Endothelial cell of umbilical vein (primary cell): ENCODE measurements at regions not wholly inside any gene's neighbourhood (a gene's known extent, or its start where the extent isn't known, plus 50 kb on each side); places are given as distances from the start of the nearest gene placed in this dataset.

Experiments used
- BruUV-seq: library from RNA; stranded (reverse); fragments of 400-500 nt; replicated peaks from 2 replicates; lab custom pipeline; 2021; lab: Mats Ljungman, UMichigan
- CTCF ChIA-PET: fragments of 300-600, 350-600 bp; sonication (Branson Sonifier 250); formaldehyde crosslinking; loops from one replicate; lab custom pipeline; 2021; ENCODE audit warnings: antibody characterized with exemption, inconsistent platforms; lab: Charles Lee
- POLR2A ChIA-PET: fragments of 300-600, 350-600 bp; sonication (Branson Sonifier 250); formaldehyde crosslinking; loops from one replicate; lab custom pipeline; 2021; ENCODE audit warnings: antibody characterized with exemption, inconsistent platforms; lab: Charles Lee
- DNase-seq: peaks from one replicate; pipeline ENCODE4 v3.0.0-alpha.2; 2011; ENCODE audit warnings: low read depth, low spot score
- FAIRE-seq: peaks from 2 replicates; lab custom pipeline; 2011; peaks lifted over from hg19 to GRCh38; lab: Jason Lieb, UNC
- H2AFZ ChIP-seq: 2 replicates; pipeline ENCODE4 v1.6.0; 2012; ENCODE audit warnings: low read depth, low read length, control low read depth, inconsistent platforms
- H3K27ac ChIP-seq: 2 replicates; pipeline ENCODE4 v1.5.1; 2011; ENCODE audit warnings: low read depth, mild to moderate bottlenecking, control low read depth, low read length, moderate library complexity; ENCODE audit not compliant: insufficient read depth
- H3K27me3 ChIP-seq, 2 experiments: 2 replicates each; pipeline versions ENCODE4 v1.6.0 to v1.6.1; 2011; ENCODE audit warnings: low read length in 2 of 2, mixed read lengths in 1 of 2; ENCODE audit not compliant: control insufficient read depth in 2 of 2, insufficient read depth in 2 of 2
- H3K36me3 ChIP-seq, 2 experiments: 2 replicates in 1 of 2; 3 replicates in 1 of 2; pipeline ENCODE4 v1.5.1; 2011; ENCODE audit warnings: low read length in 2 of 2, mild to moderate bottlenecking in 1 of 2, moderate library complexity in 1 of 2; ENCODE audit not compliant: control insufficient read depth in 2 of 2, insufficient read depth in 2 of 2; ENCODE audit errors: extremely low read depth in 1 of 2
- H3K4me1 ChIP-seq: 3 replicates; pipeline ENCODE4 v1.5.1; 2011; ENCODE audit warnings: mild to moderate bottlenecking, low read length; ENCODE audit not compliant: control insufficient read depth, insufficient read depth; ENCODE audit errors: extremely low read depth
- H3K4me2 ChIP-seq: 2 replicates; pipeline ENCODE4 v1.6.1; 2011; ENCODE audit warnings: low read length, control low read depth, mixed read lengths; ENCODE audit not compliant: insufficient read depth
- H3K4me3 ChIP-seq, 3 experiments: fragments of 200-600 bp in 1 of 3; sonication (generic), shearing (Covaris generic) in 1 of 3; replicated peaks in 1 of 3; 2 replicates each; pipeline ENCODE4 v1.5.1; 2011 to 2016; ENCODE audit warnings: control low read depth in 3 of 3, low read length in 3 of 3, mild to moderate bottlenecking in 2 of 3, inconsistent platforms in 1 of 3, low read depth in 1 of 3, moderate library complexity in 1 of 3; ENCODE audit not compliant: insufficient read depth in 1 of 3
- H3K79me2 ChIP-seq: 2 replicates; pipeline ENCODE4 v1.6.0; 2012; ENCODE audit warnings: low read length, inconsistent platforms; ENCODE audit not compliant: control insufficient read depth, insufficient read depth
- H3K9ac ChIP-seq: replicated peaks from 2 replicates; pipeline ENCODE3; 2011; ENCODE audit warnings: low read length, control low read depth; ENCODE audit not compliant: insufficient read depth; ENCODE audit errors: extremely low read depth
- H3K9me1 ChIP-seq: replicated peaks from 3 replicates; pipeline ENCODE4 v1.6.0; 2011; ENCODE audit warnings: mild to moderate bottlenecking, low read length; ENCODE audit not compliant: control insufficient read depth, insufficient read depth; ENCODE audit errors: extremely low read depth
- H3K9me3 ChIP-seq: replicated peaks from 2 replicates; pipeline ENCODE4 v1.5.1; 2012; ENCODE audit warnings: low read length, inconsistent platforms; ENCODE audit not compliant: control insufficient read depth, insufficient read depth
- H4K20me1 ChIP-seq: replicated peaks from 2 replicates; pipeline ENCODE3; 2011; ENCODE audit warnings: mild to moderate bottlenecking, low read length; ENCODE audit not compliant: control insufficient read depth, insufficient read depth; ENCODE audit errors: extremely low read depth
- EZH2 ChIP-seq: IDR thresholded peaks from 2 replicates; pipeline ENCODE4 v1.6.1; 2012; ENCODE audit warnings: borderline replicate concordance, low read depth, mild to moderate bottlenecking, moderate library complexity, low read length, inconsistent platforms; ENCODE audit not compliant: severe bottlenecking
- FOS ChIP-seq: IDR thresholded peaks from 2 replicates; pipeline ENCODE4 v1.6.1; 2011; ENCODE audit warnings: mild to moderate bottlenecking, low read length, moderate library complexity, borderline replicate concordance; ENCODE audit not compliant: insufficient read depth
- GATA2 ChIP-seq: IDR thresholded peaks from 2 replicates; pipeline ENCODE4 v1.7.0; 2011; ENCODE audit warnings: low read depth, mild to moderate bottlenecking, moderate library complexity, mixed read lengths, low read length; ENCODE audit not compliant: insufficient read length, insufficient read depth
- JUN ChIP-seq: IDR thresholded peaks from 2 replicates; pipeline ENCODE4 v1.6.1; 2011; ENCODE audit warnings: borderline replicate concordance, low read depth; ENCODE audit not compliant: insufficient read length, insufficient read depth
- MYC ChIP-seq: IDR thresholded peaks from one replicate; pipeline ENCODE4 v1.6.1; 2011; ENCODE audit warnings: mild to moderate bottlenecking, low read depth, low read length
- POLR2A ChIP-seq: IDR thresholded peaks from 2 replicates; pipeline ENCODE4 v1.6.1; 2012; ENCODE audit warnings: low read depth, mild to moderate bottlenecking, control low read depth, low read length
- POLR2AphosphoS5 ChIP-seq: IDR thresholded peaks from 2 replicates; pipeline ENCODE4 v1.6.1; 2012; ENCODE audit warnings: low read depth, mild to moderate bottlenecking, control low read depth, low read length, moderate library complexity; ENCODE audit not compliant: insufficient read depth
- dilution Hi-C: fragments of 300-500 bp; cut with MboI; formaldehyde crosslinking; loops from one replicate; pipeline ENCODE4 v1.15.0; 2019; ENCODE audit warnings: low sequenced_read_pairs; ENCODE audit not compliant: extremely low pct_ligation_motif_present
- intact Hi-C: fragments of 100-400 bp; cut with micrococcal nuclease; formaldehyde crosslinking; loops from one replicate; pipeline ENCODE4 v1.10.0; 2022
- TF ChIP-seq, protein P1 (sequence below): IDR thresholded peaks from 2 replicates; pipeline ENCODE4 v1.6.1; 2011; ENCODE audit not compliant: insufficient read depth, insufficient read length
- TF ChIP-seq, protein P2 (sequence below), 2 donors: IDR thresholded peaks; 1 replicate in 1 of 2; 2 replicates in 1 of 2; pipeline ENCODE4 v1.5.1; 2011; ENCODE audit warnings: low read length in 2 of 2, mild to moderate bottlenecking in 2 of 2, moderate library complexity in 2 of 2, control low read depth in 1 of 2, inconsistent platforms in 1 of 2, low read depth in 1 of 2; ENCODE audit not compliant: insufficient read depth in 1 of 2; ENCODE audit errors: extremely low read depth in 1 of 2

DNA sequence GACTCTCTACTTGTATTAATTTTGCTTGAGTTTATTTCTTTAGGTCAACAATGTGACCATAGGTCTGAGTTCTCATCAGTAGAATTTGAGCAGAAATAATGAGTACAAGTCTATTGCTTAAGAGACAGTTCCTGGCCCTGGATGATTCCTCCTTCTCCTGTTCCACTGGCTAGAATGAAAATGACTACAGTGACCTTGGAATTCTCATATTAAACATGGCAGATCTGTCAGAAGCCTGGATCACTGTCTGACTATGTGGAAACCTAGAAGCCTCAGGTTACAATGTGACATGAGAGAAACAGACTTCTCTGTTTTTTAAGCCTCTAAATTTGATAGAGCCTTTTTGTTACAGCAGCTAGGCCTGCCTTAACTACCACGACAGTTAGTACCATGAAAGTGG, 82.9 kb upstream of the MED14 start:
- H3K9me3 ChIP-seq = no peaks in the 10 kb centered on the region
- CTCF ChIA-PET = no interaction called here
- no peaks in the 10 kb centered on the region for H3K36me3 ChIP-seq
- TF ChIP-seq, protein P1, sequence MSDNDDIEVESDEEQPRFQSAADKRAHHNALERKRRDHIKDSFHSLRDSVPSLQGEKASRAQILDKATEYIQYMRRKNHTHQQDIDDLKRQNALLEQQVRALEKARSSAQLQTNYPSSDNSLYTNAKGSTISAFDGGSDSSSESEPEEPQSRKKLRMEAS = no peak
- no peak for TF ChIP-seq GATA2
- TF ChIP-seq MYC = no peak
- TF ChIP-seq, protein P2, sequence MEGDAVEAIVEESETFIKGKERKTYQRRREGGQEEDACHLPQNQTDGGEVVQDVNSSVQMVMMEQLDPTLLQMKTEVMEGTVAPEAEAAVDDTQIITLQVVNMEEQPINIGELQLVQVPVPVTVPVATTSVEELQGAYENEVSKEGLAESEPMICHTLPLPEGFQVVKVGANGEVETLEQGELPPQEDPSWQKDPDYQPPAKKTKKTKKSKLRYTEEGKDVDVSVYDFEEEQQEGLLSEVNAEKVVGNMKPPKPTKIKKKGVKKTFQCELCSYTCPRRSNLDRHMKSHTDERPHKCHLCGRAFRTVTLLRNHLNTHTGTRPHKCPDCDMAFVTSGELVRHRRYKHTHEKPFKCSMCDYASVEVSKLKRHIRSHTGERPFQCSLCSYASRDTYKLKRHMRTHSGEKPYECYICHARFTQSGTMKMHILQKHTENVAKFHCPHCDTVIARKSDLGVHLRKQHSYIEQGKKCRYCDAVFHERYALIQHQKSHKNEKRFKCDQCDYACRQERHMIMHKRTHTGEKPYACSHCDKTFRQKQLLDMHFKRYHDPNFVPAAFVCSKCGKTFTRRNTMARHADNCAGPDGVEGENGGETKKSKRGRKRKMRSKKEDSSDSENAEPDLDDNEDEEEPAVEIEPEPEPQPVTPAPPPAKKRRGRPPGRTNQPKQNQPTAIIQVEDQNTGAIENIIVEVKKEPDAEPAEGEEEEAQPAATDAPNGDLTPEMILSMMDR (IDR thresholded peaks at IDR 0.05; ENCODE audit: extremely low read depth in 1 of 2, insufficient read depth in 1 of 2, low read depth in 1 of 2, low read length in 2 of 2) = no peak
- no peak for TF ChIP-seq POLR2A
- no peak for TF ChIP-seq FOS
- TF ChIP-seq POLR2AphosphoS5 = no peak
- no peak for TF ChIP-seq EZH2
- no peak for TF ChIP-seq JUN
- H2AFZ ChIP-seq = no peak overlapping the region
- no peak overlapping the region for H3K27ac ChIP-seq
- intact Hi-C loops = no loop called here
- H4K20me1 ChIP-seq = no peaks in the 10 kb centered on the region
- no peak overlapping the region for H3K9ac ChIP-seq
- no TSS peak for BruUV-seq
- H3K4me3 ChIP-seq = no peak overlapping the region
- no peaks in the 10 kb centered on the region for H3K4me1 ChIP-seq
- FAIRE-seq (peak; percentile 47), DNase-seq (no peak)
- no peak overlapping the region for H3K4me2 ChIP-seq
- H3K27me3 ChIP-seq = no peaks in the 10 kb centered on the region
- H3K9me1 ChIP-seq = no peaks in the 10 kb centered on the region
- dilution Hi-C loops = no loop called here
- H3K79me2 ChIP-seq = no peaks in the 10 kb centered on the region
- POLR2A ChIA-PET = no interaction called here
